ACC112 (cell line): ENCODE measurements at regions not wholly inside any gene's neighbourhood (a gene's known extent, or its start where the extent isn't known, plus 50 kb on each side); places are given as distances from the start of the nearest gene placed in this dataset.
"Not testable (repeated sequence)": the region's sequence is repeated elsewhere in the genome, so short reads cannot be mapped to it uniquely, and the experiment has no call there.

Experiments used
- H2AFZ ChIP-seq: fragments of 200-600 bp; sonication (generic); one replicate; pipeline ENCODE4 v1.6.0; 2017; ENCODE audit warnings: antibody characterized with exemption, low read length; ENCODE audit not compliant: unreplicated experiment
- H3K27ac ChIP-seq: fragments of 200-600 bp; sonication (generic); 2 replicates; pipeline ENCODE4 v1.5.1; 2014; ENCODE audit warnings: low read depth, mild to moderate bottlenecking, antibody characterized with exemption, low read length, moderate library complexity
- H3K27me3 ChIP-seq: fragments of 200-600 bp; sonication (generic); 2 replicates; pipeline ENCODE4 v1.6.1; 2014; ENCODE audit warnings: mild to moderate bottlenecking, antibody characterized with exemption, low read length, moderate library complexity, mixed read lengths; ENCODE audit not compliant: insufficient read depth
- H3K36me3 ChIP-seq: fragments of 200-600 bp; sonication (generic); 2 replicates; pipeline ENCODE4 v1.6.1; 2016; ENCODE audit warnings: mild to moderate bottlenecking, antibody characterized with exemption, low read length, moderate library complexity, mixed read lengths; ENCODE audit not compliant: insufficient read depth
- H3K4me1 ChIP-seq: fragments of 200-600 bp; sonication (generic); one replicate; pipeline ENCODE4 v1.6.1; 2016; ENCODE audit warnings: low read length, mixed read lengths; ENCODE audit not compliant: insufficient read depth, unreplicated experiment, control insufficient read depth
- H3K4me3 ChIP-seq: fragments of 200-600 bp; sonication (generic); 2 replicates; pipeline ENCODE4 v1.5.1; 2014; ENCODE audit warnings: mild to moderate bottlenecking, low read depth, low read length
- H3K79me2 ChIP-seq: fragments of 200-600 bp; sonication (generic); one replicate; pipeline ENCODE4 v1.6.0; 2016; ENCODE audit warnings: low read length; ENCODE audit not compliant: control insufficient read depth, unreplicated experiment, insufficient read depth

- no peaks in the 10 kb centered on the region for H3K27me3 ChIP-seq
- peak overlapping the region; percentile 78 for H2AFZ ChIP-seq
- no peaks in the 10 kb centered on the region for H3K36me3 ChIP-seq
- H3K27ac ChIP-seq, result no peak overlapping the region
- no peaks in the 10 kb centered on the region for H3K4me1 ChIP-seq
- H3K79me2 ChIP-seq, result no peaks in the 10 kb centered on the region
- H3K4me3 ChIP-seq, result peak overlapping the region; percentile 84
These were observed 107.5 kb downstream of the ZNF281 start for GRCh38 chr1:200302192-200302920.

GRCh38 chr1:200301152-200301551, 108.7 kb downstream of the ZNF281 start:
- H3K4me1 ChIP-seq, result no peaks in the 10 kb centered on the region
- no peaks in the 10 kb centered on the region for H3K27me3 ChIP-seq
- peak overlapping the region; percentile 78 for H2AFZ ChIP-seq
- no peak overlapping the region for H3K27ac ChIP-seq
- no peaks in the 10 kb centered on the region for H3K36me3 ChIP-seq
- H3K79me2 ChIP-seq, result no peaks in the 10 kb centered on the region
- H3K4me3 ChIP-seq, result no peak overlapping the region

GRCh38 chr1:200299571-200299970, 110.3 kb downstream of the ZNF281 start:
- H3K27ac ChIP-seq, result no peak overlapping the region
- H3K27me3 ChIP-seq, result no peaks in the 10 kb centered on the region
- H3K36me3 ChIP-seq, result no peaks in the 10 kb centered on the region
- H3K4me1 ChIP-seq, result no peaks in the 10 kb centered on the region
- H3K4me3 ChIP-seq, result no peak overlapping the region
- H3K79me2 ChIP-seq, result no peaks in the 10 kb centered on the region
- H2AFZ ChIP-seq, result no peak overlapping the region

GRCh38 chr1:200298242-200298641, 111.6 kb downstream of the ZNF281 start:
- Histone ChIP-seq H3K4me1 (no peaks in the 10 kb centered on the region), H3K4me3 (no peak overlapping the region), H3K36me3 (no peaks in the 10 kb centered on the region), H2AFZ (no peak overlapping the region), H3K79me2 (no peaks in the 10 kb centered on the region), H3K27me3 (no peaks in the 10 kb centered on the region), H3K27ac (no peak overlapping the region)

- H2AFZ ChIP-seq, result no peak overlapping the region
- no peaks in the 10 kb centered on the region for H3K27me3 ChIP-seq
- H3K79me2 ChIP-seq, result no peaks in the 10 kb centered on the region
These were observed 113.7 kb downstream of the ZNF281 start for GRCh38 chr1:200296091-200296661.

GRCh38 chr1:200294241-200294640, 115.6 kb downstream of the ZNF281 start:
- Histone ChIP-seq H3K79me2 (no peaks in the 10 kb centered on the region), H3K4me3 (no peak overlapping the region), H2AFZ (no peak overlapping the region), H3K27ac (no peak overlapping the region), H3K27me3 (no peaks in the 10 kb centered on the region), H3K36me3 (no peaks in the 10 kb centered on the region), H3K4me1 (no peaks in the 10 kb centered on the region)

More at GRCh38 chr1:200296091-200296661, 113.7 kb downstream of the ZNF281 start:
- no peak overlapping the region for H3K27ac ChIP-seq
- H3K4me1 ChIP-seq, result no peaks in the 10 kb centered on the region
- H3K4me3 ChIP-seq, result no peak overlapping the region
- no peaks in the 10 kb centered on the region for H3K36me3 ChIP-seq

- Histone ChIP-seq H3K27ac (no peak overlapping the region), H3K36me3 (no peaks in the 10 kb centered on the region), H2AFZ (no peak overlapping the region), H3K4me1 (no peaks in the 10 kb centered on the region), H3K4me3 (no peak overlapping the region), H3K27me3 (no peaks in the 10 kb centered on the region), H3K79me2 (no peaks in the 10 kb centered on the region)
These were observed 117.1 kb downstream of the ZNF281 start for GRCh38 chr1:200292699-200293098.

- no peak overlapping the region for H3K27ac ChIP-seq
- H2AFZ ChIP-seq, result peak overlapping the region; percentile 32
- H3K79me2 ChIP-seq, result no peaks in the 10 kb centered on the region
- no peaks in the 10 kb centered on the region for H3K36me3 ChIP-seq
- H3K27me3 ChIP-seq, result no peaks in the 10 kb centered on the region
- no peak overlapping the region for H3K4me3 ChIP-seq
- no peaks in the 10 kb centered on the region for H3K4me1 ChIP-seq
These were observed 118.7 kb downstream of the ZNF281 start for GRCh38 chr1:200291106-200291505.

- no peak overlapping the region for H2AFZ ChIP-seq
- no peak overlapping the region for H3K27ac ChIP-seq
- no peaks in the 10 kb centered on the region for H3K4me1 ChIP-seq
- H3K27me3 ChIP-seq, result no peaks in the 10 kb centered on the region
- no peak overlapping the region for H3K4me3 ChIP-seq
- no peaks in the 10 kb centered on the region for H3K79me2 ChIP-seq
- H3K36me3 ChIP-seq, result no peaks in the 10 kb centered on the region
These were observed 119.7 kb downstream of the ZNF281 start for GRCh38 chr1:200290010-200290685.

- no peaks in the 10 kb centered on the region for H3K79me2 ChIP-seq
- no peak overlapping the region for H2AFZ ChIP-seq
- no peaks in the 10 kb centered on the region for H3K36me3 ChIP-seq
These were observed 121.6 kb downstream of the ZNF281 start for GRCh38 chr1:200288226-200288625.

GRCh38 chr1:200284236-200284635, 125.6 kb downstream of the ZNF281 start:
- H3K4me3 ChIP-seq, H3K79me2 ChIP-seq, H3K4me1 ChIP-seq, H2AFZ ChIP-seq, H3K36me3 ChIP-seq, H3K27me3 ChIP-seq, H3K27ac ChIP-seq: not testable (repeated sequence)

More at GRCh38 chr1:200288226-200288625, 121.6 kb downstream of the ZNF281 start:
- Histone ChIP-seq H3K27ac (no peak overlapping the region), H3K4me1 (no peaks in the 10 kb centered on the region), H3K27me3 (no peaks in the 10 kb centered on the region), H3K4me3 (no peak overlapping the region)
